Gastroesophageal sphincter (tissue), 3 donors: ENCODE measurements at regions not wholly inside any gene's neighbourhood (a gene's known extent, or its start where the extent isn't known, plus 50 kb on each side); places are given as distances from the start of the nearest gene placed in this dataset.

Experiments
- CTCF ChIP-seq, 4 experiments: fragments of 200-600 bp in 2 of 4; fragments of 450-650 bp in 2 of 4; sonication (generic) in 1 of 4; IDR thresholded peaks; one replicate each; pipeline ENCODE4 v1.5.1; 2017 to 2019; ENCODE audit warnings: antibody characterized with exemption in 4 of 4, mild to moderate bottlenecking in 2 of 4, moderate library complexity in 2 of 4
- POLR2A ChIP-seq, 2 donors: fragments of 450-650 bp; IDR thresholded peaks; one replicate each; pipeline ENCODE4 v1.6.1; 2017; ENCODE audit warnings: antibody characterized with exemption in 2 of 2, mild to moderate bottlenecking in 2 of 2, moderate library complexity in 1 of 2
- POLR2AphosphoS5 ChIP-seq: sonication (generic); formaldehyde crosslinking; IDR thresholded peaks from one replicate; pipeline ENCODE4 v1.6.1; 2017; ENCODE audit warnings: antibody characterized with exemption

- TF ChIP-seq CTCF (IDR thresholded peaks at IDR 0.05) = no peak
- TF ChIP-seq POLR2A (IDR thresholded peaks at IDR 0.05) = no peak
- no peak for TF ChIP-seq POLR2AphosphoS5
Measured at GRCh38 chr1:81071072-81071858, 729.5 kb upstream of the ADGRL2 start.
